ENCODE measurements at regions not wholly inside any gene's neighbourhood (a gene's known extent, or its start where the extent isn't known, plus 50 kb on each side); places are given as distances from the start of the nearest gene placed in this dataset.
A peak's percentile ranks its signal among the peaks of the same experiment; 100 is the strongest.
"Not testable (repeated sequence)": the region's sequence is repeated elsewhere in the genome, so short reads cannot be mapped to it uniquely, and the experiment has no call there.

- DNase-seq (ENCODE audit: insufficient read length, low spot score) (no peak), FAIRE-seq (no peak)
Measured at GRCh38 chr5:179457612-179458011, 92.7 kb upstream of the RUFY1 start.

- not testable (repeated sequence) for DNase-seq (ENCODE audit: insufficient read length, low spot score); FAIRE-seq
Measured at GRCh38 chr5:179456075-179456474, 94.3 kb upstream of the RUFY1 start.

GRCh38 chr5:179455320-179455719, 95.0 kb upstream of the RUFY1 start:
- DNase-seq (ENCODE audit: insufficient read length, low spot score), result no peak
- FAIRE-seq, result no peak

- DNase-seq (ENCODE audit: insufficient read length, low spot score) (no peak), FAIRE-seq (no peak)
Measured at GRCh38 chr5:179454356-179454755, 96.0 kb upstream of the RUFY1 start.

GRCh38 chr5:179453616-179454015, 96.7 kb upstream of the RUFY1 start:
- no peak for DNase-seq (ENCODE audit: insufficient read length, low spot score)
- FAIRE-seq, result no peak

- DNase-seq (ENCODE audit: insufficient read length, low spot score), result no peak
- FAIRE-seq, result no peak
Measured at GRCh38 chr5:179452356-179453230, 97.8 kb upstream of the RUFY1 start.

- no peak for DNase-seq (ENCODE audit: insufficient read length, low spot score)
- FAIRE-seq, result no peak
Measured at GRCh38 chr5:179451828-179452196, 98.5 kb upstream of the RUFY1 start.

- DNase-seq (ENCODE audit: insufficient read length, low spot score), result no peak
Measured at GRCh38 chr5:179451114-179451827, 99.1 kb upstream of the RUFY1 start.

GRCh38 chr5:179449950-179450349, 100.4 kb upstream of the RUFY1 start:
- not testable (repeated sequence) for DNase-seq (ENCODE audit: insufficient read length, low spot score); FAIRE-seq

More at GRCh38 chr5:179451114-179451827, 99.1 kb upstream of the RUFY1 start:
- no peak for FAIRE-seq

- FAIRE-seq, result peak; percentile 95
- not testable (repeated sequence) for DNase-seq (ENCODE audit: insufficient read length, low spot score)
Measured at GRCh38 chr5:179448282-179448681, 102.1 kb upstream of the RUFY1 start.

- not testable (repeated sequence) for FAIRE-seq
Measured at GRCh38 chr5:179442289-179442688, 97.0 kb upstream of the ADAMTS2 start.

GRCh38 chr5:179439181-179439985, 94.1 kb upstream of the ADAMTS2 start:
- FAIRE-seq, result no peak
- no peak for DNase-seq (ENCODE audit: insufficient read length, low spot score)

More at GRCh38 chr5:179442289-179442688, 97.0 kb upstream of the ADAMTS2 start:
- DNase-seq (ENCODE audit: insufficient read length, low spot score), result not testable (repeated sequence)

GRCh38 chr5:179438461-179438860, 93.2 kb upstream of the ADAMTS2 start:
- DNase-seq (ENCODE audit: insufficient read length, low spot score), result no peak
- FAIRE-seq, result no peak

GRCh38 chr5:179438011-179438441, 92.8 kb upstream of the ADAMTS2 start:
- FAIRE-seq (no peak), DNase-seq (ENCODE audit: insufficient read length, low spot score) (no peak)

- FAIRE-seq (no peak), DNase-seq (ENCODE audit: insufficient read length, low spot score) (no peak)
Measured at GRCh38 chr5:179437341-179438001, 92.2 kb upstream of the ADAMTS2 start.

GRCh38 chr5:179436321-179437122, 91.3 kb upstream of the ADAMTS2 start:
- FAIRE-seq, result no peak

GRCh38 chr5:179435731-179436315, 90.6 kb upstream of the ADAMTS2 start:
- FAIRE-seq (no peak), DNase-seq (ENCODE audit: insufficient read length, low spot score) (no peak)

More at GRCh38 chr5:179436321-179437122, 91.3 kb upstream of the ADAMTS2 start:
- DNase-seq (ENCODE audit: insufficient read length, low spot score), result no peak

- no peak for FAIRE-seq
- no peak for DNase-seq (ENCODE audit: insufficient read length, low spot score)
Measured at GRCh38 chr5:179435181-179435580, 89.9 kb upstream of the ADAMTS2 start.

- DNase-seq (ENCODE audit: insufficient read length, low spot score) (no peak), FAIRE-seq (no peak)
Measured at GRCh38 chr5:179432547-179432946, 87.3 kb upstream of the ADAMTS2 start.

All from HTR-8/SVneo (cell line).